Astrocyte of the hippocampus (primary cell): ENCODE measurements at regions not wholly inside any gene's neighbourhood (a gene's known extent, or its start where the extent isn't known, plus 50 kb on each side); places are given as distances from the start of the nearest gene placed in this dataset.

Experiments used
- DNase-seq: peaks from one replicate; pipeline ENCODE4 v3.0.0; 2011; ENCODE audit warnings: low read depth, low spot score

- no peak for DNase-seq
These were observed 61.9 kb upstream of the CLINT1 start for GRCh38 chr5:157920828-157921170.

- DNase-seq = no peak
These were observed 60.1 kb upstream of the CLINT1 start for GRCh38 chr5:157918811-157919742.

- DNase-seq = peak; percentile 94
These were observed 59.2 kb upstream of the CLINT1 start for GRCh38 chr5:157917899-157918809.

- DNase-seq = peak; percentile 77
These were observed 58.5 kb upstream of the CLINT1 start for GRCh38 chr5:157917491-157917890.

DNA sequence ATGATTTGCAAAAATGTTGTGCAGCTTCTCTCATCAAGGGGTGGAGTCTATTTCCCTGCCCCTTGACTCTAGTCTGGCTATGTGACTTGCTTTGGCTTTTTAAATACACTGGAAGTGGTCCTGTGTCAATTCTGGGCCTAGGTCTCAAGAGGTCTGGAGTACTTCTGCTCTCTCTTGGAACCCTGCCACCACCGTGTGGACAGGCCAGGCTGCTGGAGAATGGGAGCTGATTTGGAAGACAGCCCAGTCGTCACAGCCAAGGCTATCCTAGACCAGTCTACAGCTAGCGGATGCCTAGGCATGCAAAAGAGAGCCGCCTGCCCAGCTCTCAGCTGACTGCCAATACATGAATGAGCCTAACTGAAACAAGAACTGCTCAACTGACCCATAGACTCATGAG, 56.7 kb upstream of the CLINT1 start:
- peak; percentile 93 for DNase-seq

GRCh38 chr5:157914151-157914788, 55.3 kb upstream of the CLINT1 start:
- DNase-seq = no peak

- no peak for DNase-seq
These were observed 54.6 kb upstream of the CLINT1 start for GRCh38 chr5:157913575-157913974.

DNA sequence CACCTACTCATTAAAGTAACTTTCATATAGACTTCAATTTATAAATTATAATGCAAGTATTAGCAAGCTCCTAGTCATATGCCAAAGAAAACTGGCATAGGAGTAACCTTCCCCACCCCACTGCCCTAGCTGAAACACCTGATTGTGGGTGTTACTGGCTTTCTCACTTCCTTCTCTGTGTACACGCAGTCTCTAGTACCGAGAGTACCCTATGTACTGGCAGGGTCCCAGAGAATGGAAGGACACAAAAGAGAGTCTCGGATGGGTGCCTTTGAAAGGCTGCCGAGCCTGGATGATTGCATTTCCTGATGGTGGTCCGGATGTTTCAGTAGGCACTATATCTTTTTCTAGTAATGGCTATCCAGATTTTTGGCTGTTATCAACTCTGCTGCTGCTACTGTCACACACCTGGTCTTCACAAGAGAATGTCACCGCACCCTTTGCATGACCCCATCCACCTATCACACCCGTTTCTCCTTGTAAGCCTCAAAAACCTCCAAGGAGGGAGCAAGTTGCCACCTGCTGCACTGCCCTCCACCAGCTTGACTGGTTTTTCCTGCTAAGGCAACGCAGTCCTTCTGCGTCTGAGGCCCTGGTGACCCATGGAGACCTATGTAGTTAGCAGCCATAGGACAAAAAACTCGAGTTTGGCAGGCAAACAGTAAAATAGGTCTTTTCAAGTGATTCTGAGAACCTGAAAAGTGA, 53.8 kb upstream of the CLINT1 start:
- DNase-seq = no peak

GRCh38 chr5:157911568-157911967, 52.6 kb upstream of the CLINT1 start:
- DNase-seq = no peak
